Activated B cell treated with CpG ODN at 0.5 μM for 24 hours (primary cell): ENCODE measurements at regions not wholly inside any gene's neighbourhood (a gene's known extent, or its start where the extent isn't known, plus 50 kb on each side); places are given as distances from the start of the nearest gene placed in this dataset.
"Not testable (repeated sequence)": the region's sequence is repeated elsewhere in the genome, so short reads cannot be mapped to it uniquely, and the experiment has no call there.

Experiments
- ATAC-seq: fragments of 200-7000 bp; cut with Tn5 transposase; one replicate; pipeline ENCODE4 v1.10.0; 2021; ENCODE audit warnings: low read depth, mild to moderate bottlenecking, moderate library complexity
- CTCF ChIA-PET: fragments of 350-600 bp; sonication (Branson Sonifier 250); formaldehyde crosslinking; loops from one replicate; lab custom pipeline; 2021; ENCODE audit warnings: antibody characterized with exemption; lab: Charles Lee
- POLR2A ChIA-PET: fragments of 350-600 bp; sonication (Branson Sonifier 250); formaldehyde crosslinking; loops from one replicate; lab custom pipeline; 2021; ENCODE audit warnings: antibody characterized with exemption; lab: Charles Lee
- DNase-seq: peaks from one replicate; pipeline ENCODE4 v3.0.0; 2022
- H3K27ac Mint-ChIP-seq: one replicate; pipeline ENCODE4 v1.8.0; 2020; ENCODE audit warnings: mixed read lengths
- H3K27me3 Mint-ChIP-seq: one replicate; pipeline ENCODE4 v1.8.0; 2021; ENCODE audit warnings: mixed read lengths
- H3K36me3 Mint-ChIP-seq: one replicate; pipeline ENCODE4 v1.8.0; 2021; ENCODE audit warnings: low read depth, mixed read lengths
- H3K4me1 Mint-ChIP-seq: one replicate; pipeline ENCODE4 v1.8.0; 2021; ENCODE audit warnings: mixed read lengths
- H3K4me3 Mint-ChIP-seq: one replicate; pipeline ENCODE4 v1.8.0; 2020; ENCODE audit warnings: mild to moderate bottlenecking, mixed read lengths
- H3K9me3 Mint-ChIP-seq: one replicate; pipeline ENCODE4 v1.8.0; 2020; ENCODE audit warnings: mixed read lengths
- CTCF ChIP-seq: fragments of 200-600 bp; IDR thresholded peaks from one replicate; pipeline ENCODE4 v1.8.0; 2022; ENCODE audit warnings: antibody characterized with exemption, mild to moderate bottlenecking
- intact Hi-C: fragments of 100-400 bp; cut with micrococcal nuclease; formaldehyde crosslinking; loops from one replicate; pipeline ENCODE4 v1.15.1; 2024

- no peak for DNase-seq
- H3K4me3 Mint-ChIP-seq, result no peak overlapping the region
- no peaks in the 10 kb centered on the region for H3K36me3 Mint-ChIP-seq
- TF ChIP-seq CTCF, result no peak
- CTCF ChIA-PET, result no interaction called here
- no peaks in the 10 kb centered on the region for H3K9me3 Mint-ChIP-seq
- no peak for ATAC-seq
- no peak overlapping the region for H3K27ac Mint-ChIP-seq
- intact Hi-C loops, result no loop called here
- POLR2A ChIA-PET, result no interaction called here
- peaks cover 5% of the 10 kb centered on the region for H3K27me3 Mint-ChIP-seq
- H3K4me1 Mint-ChIP-seq, result no peaks in the 10 kb centered on the region
These were observed 78.4 kb upstream of the MRPS22 start for GRCh38 chr3:139265131-139266016.

GRCh38 chr3:139267300-139268246 lies 76.2 kb upstream of the MRPS22 start:
- DNase-seq (no peak), ATAC-seq (no peak)
- intact Hi-C loops, result no loop called here
- no peaks in the 10 kb centered on the region for H3K4me1 Mint-ChIP-seq
- no peak overlapping the region for H3K4me3 Mint-ChIP-seq
- no peak overlapping the region for H3K27ac Mint-ChIP-seq
- H3K9me3 Mint-ChIP-seq, result peaks cover 3% of the 10 kb centered on the region
- H3K27me3 Mint-ChIP-seq, result no peaks in the 10 kb centered on the region
- ChIA-PET POLR2A (no interaction called here), CTCF (no interaction called here)
- H3K36me3 Mint-ChIP-seq, result no peaks in the 10 kb centered on the region
- no peak for TF ChIP-seq CTCF

GRCh38 chr3:139269984-139270383 lies 73.8 kb upstream of the MRPS22 start:
- ATAC-seq, result no peak
- Mint-ChIP-seq H3K27ac (no peak overlapping the region), H3K27me3 (no peaks in the 10 kb centered on the region), H3K9me3 (peaks cover 3% of the 10 kb centered on the region), H3K4me3 (no peak overlapping the region), H3K4me1 (no peaks in the 10 kb centered on the region), H3K36me3 (no peaks in the 10 kb centered on the region)
- intact Hi-C loops, result no loop called here
- DNase-seq, result no peak
- POLR2A ChIA-PET, result no interaction called here
- TF ChIP-seq CTCF, result no peak
- CTCF ChIA-PET, result no interaction called here

GRCh38 chr3:139270652-139271051 lies 73.2 kb upstream of the MRPS22 start:
- H3K36me3 Mint-ChIP-seq, intact Hi-C loops, CTCF ChIA-PET: not testable (repeated sequence)

GRCh38 chr3:139280027-139280671 lies 63.7 kb upstream of the MRPS22 start:
- Mint-ChIP-seq H3K27me3 (peaks cover 4% of the 10 kb centered on the region), H3K9me3 (no peaks in the 10 kb centered on the region), H3K4me3 (no peak overlapping the region), H3K4me1 (no peaks in the 10 kb centered on the region), H3K36me3 (no peaks in the 10 kb centered on the region), H3K27ac (no peak overlapping the region)
- ChIA-PET POLR2A (no interaction called here), CTCF (no interaction called here)
- DNase-seq, result no peak
- intact Hi-C loops, result no loop called here
- no peak for TF ChIP-seq CTCF
- ATAC-seq, result no peak

More at GRCh38 chr3:139270652-139271051, 73.2 kb upstream of the MRPS22 start:
- H3K4me3 Mint-ChIP-seq, ATAC-seq, H3K4me1 Mint-ChIP-seq, H3K9me3 Mint-ChIP-seq, POLR2A ChIA-PET, H3K27ac Mint-ChIP-seq, DNase-seq, H3K27me3 Mint-ChIP-seq: not testable (repeated sequence)
